ENCODE measurements at regions not wholly inside any gene's neighbourhood (a gene's known extent, or its start where the extent isn't known, plus 50 kb on each side); places are given as distances from the start of the nearest gene placed in this dataset.

DNA sequence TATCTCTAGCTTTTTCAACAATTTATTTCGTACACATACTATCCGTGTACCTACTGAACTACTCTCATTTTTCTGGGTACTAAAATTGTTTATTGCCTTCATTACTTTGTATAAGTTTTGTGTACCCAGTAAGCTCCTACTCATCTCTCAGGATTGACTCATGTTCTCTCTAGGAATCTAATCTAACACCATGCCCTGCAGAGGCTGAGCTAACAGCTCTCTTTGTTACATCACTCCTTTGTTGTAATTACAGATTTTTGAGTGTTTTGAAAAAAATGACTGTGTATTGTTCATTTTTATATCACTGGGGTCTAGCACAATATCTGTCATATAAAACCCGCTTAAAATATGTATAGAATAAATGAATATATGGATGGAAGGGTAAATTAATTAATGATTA, 167.1 kb downstream of the ATP6V1G3 start:
- no peaks in the 10 kb centered on the region for H3K4me1 ChIP-seq
- no peak overlapping the region for H3K4me3 ChIP-seq
- ATAC-seq = no peak
- peaks cover 0 to 3% (median 0%) of the 10 kb centered on the region in 4 donors for H3K9me3 ChIP-seq
- TF ChIP-seq POLR2A (IDR thresholded peaks at IDR 0.05) = no peak
- no peak for TF ChIP-seq CTCF (IDR thresholded peaks at IDR 0.05)
- WGBS (ENCODE audit: insufficient coverage, low coverage, low lambda C conversion rate, missing lambda C conversion rate) = 59% methylated on average over 3 of the region's 3 CpGs
- no peaks in the 10 kb centered on the region for H3K27me3 ChIP-seq
- no peak for DNase-seq
- intact Hi-C loops (cut with DNase I) = no loop called here
- H3K27ac ChIP-seq = no peak overlapping the region
- no peaks in the 10 kb centered on the region for H3K36me3 ChIP-seq
